Glomerular endothelial cell (primary cell): ENCODE measurements at regions not wholly inside any gene's neighbourhood (a gene's known extent, or its start where the extent isn't known, plus 50 kb on each side); places are given as distances from the start of the nearest gene placed in this dataset.
"Not testable (repeated sequence)": the region's sequence is repeated elsewhere in the genome, so short reads cannot be mapped to it uniquely, and the experiment has no call there.

Experiments used
- DNase-seq: peaks from one replicate; pipeline ENCODE4 v3.0.0-alpha.2; 2011; ENCODE audit warnings: low read depth, low spot score; ENCODE audit errors: extremely low read depth

DNA sequence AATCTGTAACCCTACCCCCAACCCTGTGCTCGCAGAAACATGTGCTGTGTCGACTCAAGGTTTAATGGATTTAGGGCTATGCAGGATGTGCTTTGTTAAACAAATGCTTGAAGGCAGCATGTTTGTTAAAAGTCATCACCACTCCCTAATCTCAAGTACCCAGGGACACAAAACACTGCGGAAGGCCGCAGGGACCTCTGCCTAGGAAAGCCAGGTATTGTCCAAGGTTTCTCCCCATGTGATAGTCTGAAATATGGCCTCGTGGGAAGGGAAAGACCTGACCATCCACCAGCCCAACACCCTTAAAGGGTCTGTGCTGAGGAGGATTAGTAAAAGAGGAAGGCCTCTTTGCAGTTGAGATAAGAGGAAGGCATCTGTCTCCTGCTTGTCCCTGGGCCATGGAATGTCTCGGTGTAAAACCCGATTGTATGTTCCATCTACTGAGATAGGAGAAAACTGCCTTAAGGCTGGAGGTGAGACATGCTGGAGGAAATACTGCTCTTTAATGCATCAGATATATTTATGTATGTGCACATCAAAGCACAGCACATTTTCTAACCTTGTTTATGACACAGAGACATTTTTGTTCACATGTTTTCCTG is 94.4 kb downstream of the LSM3 start:
- DNase-seq = not testable (repeated sequence)

DNA sequence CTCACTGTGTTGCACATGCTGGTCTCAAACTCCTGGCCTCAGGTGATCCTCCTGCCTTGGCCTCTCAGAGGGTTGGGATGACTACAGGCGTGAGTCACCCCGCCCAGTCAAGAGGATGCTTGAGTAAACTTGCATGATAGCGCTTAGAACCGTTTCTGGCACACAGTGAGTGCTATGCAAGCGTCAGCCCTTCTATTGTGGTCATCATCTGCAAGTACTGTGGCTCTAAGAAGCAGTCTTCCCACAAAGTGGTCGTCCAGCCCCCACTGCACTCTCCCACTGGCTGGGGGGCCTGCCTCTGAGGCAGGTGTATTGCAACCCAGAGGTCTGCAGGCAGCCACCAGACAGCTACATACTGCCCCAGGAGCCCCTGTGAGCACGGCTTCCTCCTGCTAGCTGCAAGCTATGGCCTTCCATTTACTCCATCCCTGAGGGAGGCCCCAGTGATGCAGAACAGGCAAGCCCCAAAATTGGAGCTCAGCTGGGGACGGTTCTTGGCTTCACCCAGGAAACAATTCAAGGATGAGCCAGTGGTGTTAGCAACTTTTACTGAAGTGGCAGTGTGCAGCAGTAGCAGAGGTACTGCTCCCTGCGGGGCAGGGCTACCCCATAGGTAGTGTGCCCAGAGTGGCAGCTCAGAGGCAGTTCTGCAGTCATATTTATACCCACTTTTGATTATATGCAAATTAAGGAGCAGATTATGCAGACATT is 95.4 kb downstream of the LSM3 start:
- no peak for DNase-seq

DNA sequence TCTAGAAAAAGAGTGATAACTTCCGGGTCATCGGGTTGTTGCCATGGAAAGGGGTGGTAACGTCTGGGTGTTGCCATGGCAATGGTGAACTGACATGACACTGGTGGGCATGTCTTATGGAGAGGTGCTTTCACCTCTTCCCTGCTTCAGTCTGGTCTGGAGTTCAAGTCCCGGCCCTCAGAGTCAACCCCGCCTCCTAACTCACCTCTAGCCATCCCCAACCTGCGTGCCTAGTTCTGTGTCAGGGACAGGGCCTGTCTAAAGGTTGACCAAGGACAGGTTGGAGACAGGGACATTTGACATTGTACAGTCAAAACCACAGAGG is 96.0 kb downstream of the LSM3 start:
- DNase-seq = no peak

DNA sequence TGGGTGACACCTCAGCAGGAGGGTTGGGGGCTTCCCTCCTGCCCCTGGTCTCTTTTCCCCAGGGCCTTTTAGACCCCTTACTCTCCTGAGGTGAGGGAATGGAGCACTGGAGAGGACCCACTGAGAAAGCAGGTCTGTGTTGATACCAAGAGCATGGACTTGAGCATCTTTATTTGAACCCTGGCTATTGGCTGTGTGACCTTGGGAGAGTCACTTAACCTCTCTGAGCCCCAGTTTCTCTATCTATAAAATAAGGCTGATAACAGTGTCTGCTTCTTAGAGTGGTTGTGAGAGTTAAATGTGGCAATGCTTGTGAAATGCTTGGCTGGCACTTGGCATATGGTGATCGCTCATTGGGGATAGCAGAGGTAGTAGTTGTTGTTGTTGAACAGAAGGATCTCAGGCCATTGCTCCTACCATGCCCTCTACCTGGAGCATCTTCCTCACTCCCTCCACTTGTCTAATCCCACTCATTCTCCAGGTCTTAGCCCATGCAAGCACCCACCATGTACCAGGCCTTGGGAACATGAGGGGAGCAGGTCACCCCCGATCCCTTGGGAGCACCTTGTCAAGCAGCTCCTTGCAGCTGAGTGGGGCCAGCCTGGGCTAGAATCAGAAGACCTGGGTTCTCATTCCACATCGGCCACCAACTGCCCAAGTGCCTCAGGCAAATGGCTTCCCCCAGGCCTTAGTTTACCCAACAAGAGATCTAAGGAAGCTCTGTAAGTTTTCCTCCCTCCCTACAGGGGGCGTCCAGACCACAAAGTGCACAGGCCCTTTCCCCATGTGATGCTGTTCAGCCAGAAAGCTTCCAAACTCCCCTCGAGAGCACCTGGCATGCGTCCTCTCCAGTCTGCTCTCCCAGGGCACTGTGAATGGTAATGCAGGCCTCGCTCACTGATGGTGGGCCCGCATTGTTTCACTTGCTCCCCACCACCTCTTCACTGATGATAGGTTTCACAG is 96.7 kb downstream of the LSM3 start:
- DNase-seq = no peak

DNA sequence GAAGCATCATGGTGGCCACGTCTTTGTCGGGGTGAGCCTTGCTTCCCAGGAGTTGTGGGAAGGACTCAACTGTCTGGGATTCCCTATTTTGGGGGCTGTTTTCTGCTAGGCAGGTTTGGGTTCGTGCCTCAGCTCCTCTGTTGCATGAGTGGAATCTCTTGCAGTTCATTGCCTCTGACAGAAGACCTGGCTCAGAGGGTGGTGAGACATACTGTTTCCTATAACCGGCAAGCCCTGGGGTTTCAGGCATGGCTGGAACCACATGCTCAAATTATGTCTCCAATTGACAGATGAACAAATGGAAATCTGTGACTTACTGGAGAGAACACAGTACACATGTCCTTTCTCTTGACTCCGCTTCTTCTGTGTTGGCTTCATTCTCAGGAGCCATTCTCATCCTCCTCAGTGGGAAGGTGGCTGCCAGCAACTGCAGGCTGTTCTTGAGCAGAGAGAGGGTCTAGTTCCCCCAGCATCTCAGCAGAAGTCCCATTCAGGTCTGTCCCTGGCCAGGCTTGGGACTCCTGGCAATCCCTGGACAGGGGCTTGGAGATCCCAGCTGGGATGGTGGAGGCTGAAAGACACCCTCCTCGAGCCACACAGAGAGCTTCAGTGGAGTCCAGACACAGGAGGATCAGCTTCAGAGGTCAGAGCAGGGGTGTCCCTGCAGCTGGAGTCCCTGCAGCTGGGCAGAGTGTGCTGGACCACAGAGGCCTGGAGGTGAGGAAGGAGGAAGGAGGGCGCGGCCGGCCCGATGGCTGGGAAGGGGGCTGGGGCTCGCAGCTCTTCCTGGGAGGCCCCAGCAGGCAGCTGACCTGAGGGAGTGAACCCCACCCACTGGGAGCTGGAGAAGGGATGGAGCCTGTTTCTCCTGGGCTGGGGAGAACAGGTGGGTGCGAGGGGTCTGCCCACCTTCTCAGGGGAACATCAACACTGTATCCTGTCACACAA is 97.6 kb downstream of the LSM3 start:
- no peak for DNase-seq

DNA sequence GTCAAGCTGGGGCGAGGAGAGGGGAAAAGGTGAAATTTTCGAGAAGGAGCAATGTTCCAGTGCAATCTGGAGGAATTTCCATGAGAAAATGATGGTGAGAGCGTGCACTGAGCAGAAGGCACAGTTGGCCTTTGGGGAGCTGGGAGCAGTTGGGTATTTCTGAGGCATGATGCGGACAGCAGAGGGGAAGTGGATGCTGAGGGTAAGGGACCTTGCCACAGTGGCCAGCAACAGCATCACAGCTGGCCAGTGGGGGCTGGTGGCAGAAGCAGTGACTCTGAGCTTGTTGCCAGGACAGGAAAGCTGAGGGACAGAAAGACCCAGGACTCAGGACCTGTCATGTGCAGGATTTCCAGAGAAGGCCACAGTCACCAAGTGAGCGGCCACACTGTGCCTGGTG is 98.9 kb downstream of the LSM3 start:
- DNase-seq = no peak

DNA sequence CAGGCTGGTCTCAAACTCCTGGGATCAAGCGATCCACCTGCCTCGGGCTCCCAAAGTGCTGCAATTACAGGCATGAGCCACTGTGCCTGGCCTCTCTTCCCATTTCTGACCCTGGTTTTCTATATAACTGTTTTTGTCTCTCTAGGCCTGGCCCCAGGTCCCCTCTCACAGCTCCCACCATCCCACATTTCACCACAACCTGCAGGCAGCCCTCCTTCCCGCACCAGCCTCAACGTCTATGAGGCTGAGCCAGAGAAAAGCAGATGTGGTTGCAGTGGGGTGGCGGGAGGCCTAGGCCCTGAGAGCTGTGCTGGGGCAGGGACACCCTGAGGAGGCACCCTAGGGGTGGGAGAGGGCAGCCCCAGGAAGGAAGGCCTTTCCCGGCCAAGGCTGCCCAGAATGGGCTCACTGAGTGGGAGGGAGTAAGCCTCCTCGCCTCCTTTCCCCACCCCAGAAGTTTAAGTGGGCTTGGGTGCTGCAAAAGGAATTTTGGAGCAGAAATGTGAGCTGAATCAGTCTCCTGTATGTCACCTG is 99.7 kb downstream of the LSM3 start:
- DNase-seq = no peak

DNA sequence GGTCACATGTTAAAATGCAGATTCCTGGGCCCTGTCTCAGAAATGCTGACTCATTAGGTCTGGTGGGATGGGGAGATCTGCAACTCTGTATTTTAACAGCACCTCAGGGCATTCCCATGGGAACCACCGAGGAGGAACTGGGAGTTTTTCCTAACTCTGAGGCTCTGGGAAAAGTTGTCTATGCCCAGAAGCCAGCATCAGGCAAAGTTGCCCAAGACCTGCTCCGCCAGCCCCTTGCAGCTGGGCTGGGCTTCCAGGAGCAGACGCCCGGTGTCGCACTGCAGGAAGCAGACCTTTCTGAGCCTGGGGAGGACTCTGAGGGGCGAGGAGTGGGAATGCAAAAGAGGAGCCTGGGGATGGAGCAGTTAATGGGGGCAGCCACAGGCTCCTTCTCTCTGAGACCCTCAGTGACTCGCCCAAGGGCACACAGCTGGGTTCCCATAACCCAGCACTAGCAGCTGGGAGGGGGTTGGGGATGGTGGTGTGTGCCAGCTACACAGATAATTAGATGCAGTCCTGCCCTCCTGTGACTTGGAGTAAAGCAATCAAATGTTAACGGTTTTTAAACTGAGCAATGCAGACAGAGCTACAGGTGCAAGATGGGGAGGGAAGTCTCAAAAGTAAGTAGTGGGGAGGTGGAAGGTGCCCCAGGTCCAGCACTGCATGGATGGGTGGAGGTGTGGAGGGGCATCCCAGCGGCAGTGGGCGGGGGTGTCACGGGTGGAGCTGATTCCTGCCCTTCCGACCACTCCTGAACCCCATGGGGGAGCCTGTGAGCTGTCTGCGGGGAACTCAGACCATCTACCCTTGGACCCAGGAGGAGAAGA is 100.4 kb downstream of the LSM3 start:
- no peak for DNase-seq

DNA sequence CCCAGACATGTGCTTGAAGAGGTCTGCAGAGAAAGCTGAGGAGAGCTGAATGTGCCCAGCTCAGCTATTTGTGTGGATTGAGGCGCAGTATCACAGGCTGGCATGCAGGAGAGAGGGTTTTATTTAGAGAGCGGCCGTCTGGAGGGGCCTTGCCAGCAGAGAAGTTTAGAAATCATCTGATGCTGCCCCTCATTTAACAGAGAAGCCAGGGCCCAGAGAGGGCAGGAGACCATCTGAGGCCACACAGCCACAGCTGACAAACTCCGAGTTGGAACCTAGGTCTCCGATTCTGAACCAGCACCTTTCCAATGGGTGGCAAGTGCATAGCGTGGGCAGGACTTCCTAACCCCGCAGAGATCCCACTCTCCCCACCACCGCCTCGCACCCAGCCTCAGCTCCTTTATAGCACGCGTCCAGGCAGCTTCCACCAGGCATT is 101.0 kb downstream of the LSM3 start:
- no peak for DNase-seq

DNA sequence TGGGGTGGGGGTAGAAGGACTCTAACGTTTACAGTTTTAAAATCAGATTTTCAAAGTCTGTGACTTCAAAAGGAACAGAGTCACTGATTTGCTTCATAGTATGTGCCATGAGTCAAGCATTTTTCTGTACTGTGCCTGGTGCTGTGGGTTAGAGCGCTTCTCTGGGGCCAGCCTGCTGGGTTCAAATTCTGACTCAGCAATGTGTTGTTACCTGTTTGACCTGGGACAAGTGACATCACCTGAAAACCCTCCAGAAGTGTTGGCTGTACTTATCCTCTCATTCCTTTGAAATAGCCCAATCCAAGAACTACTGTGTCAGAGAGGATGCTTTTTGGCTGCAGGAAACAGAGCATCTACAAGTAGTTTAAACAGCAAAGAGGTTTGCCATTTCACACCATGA is 101.7 kb downstream of the LSM3 start:
- no peak for DNase-seq

DNA sequence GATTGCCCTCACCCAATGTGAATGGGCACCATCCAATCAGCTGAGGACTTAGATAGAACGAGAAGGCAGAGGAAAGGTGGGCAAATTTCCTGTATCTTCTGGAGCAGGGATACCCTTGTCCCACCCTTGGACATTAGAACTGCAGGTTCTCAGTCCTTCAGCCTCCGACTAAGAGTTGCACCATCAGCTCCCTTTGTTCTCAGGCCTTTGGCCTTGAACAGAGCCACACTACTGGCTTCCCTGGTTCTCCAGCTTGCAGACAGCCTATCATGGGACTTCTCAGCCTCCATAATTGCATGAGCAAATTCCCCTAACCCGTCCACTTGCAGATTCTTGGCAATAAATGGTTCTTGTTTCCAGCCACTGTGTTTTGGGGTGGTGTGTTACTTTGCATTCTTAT is 102.4 kb downstream of the LSM3 start:
- no peak for DNase-seq

DNA sequence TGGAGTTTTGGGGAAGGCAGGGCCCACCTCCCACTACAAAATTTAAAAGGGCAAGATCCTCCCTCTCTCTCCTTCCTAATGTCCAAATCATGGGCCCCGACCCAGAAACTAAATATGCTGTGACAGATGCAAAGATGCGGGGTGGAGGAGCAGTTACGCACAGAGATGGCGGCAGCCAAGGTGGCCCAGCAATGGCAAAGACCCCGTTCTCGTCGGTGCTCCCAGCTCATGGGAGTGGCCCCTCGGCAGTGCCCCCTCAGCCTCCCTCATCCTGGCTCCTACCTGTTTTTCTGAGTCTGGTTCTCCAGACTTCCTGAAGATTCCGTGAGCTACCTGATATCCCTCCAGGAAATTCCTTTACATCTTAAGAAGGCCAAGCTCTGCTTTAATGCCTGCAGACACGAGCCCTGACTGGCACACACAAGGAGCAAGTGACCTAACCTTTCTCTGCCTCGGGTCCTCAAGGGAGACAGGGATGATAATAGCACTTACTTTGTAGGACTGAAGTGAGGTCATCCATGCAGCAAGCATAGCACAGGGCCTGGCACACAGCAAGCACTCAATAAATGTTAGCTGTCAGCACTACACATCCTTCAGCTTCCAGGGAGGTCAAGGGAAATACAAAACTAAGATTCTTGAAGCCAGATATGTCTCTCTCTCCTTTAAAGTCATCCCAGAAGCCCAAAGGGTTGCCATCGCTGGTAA is 103.5 kb downstream of the LSM3 start:
- no peak for DNase-seq

DNA sequence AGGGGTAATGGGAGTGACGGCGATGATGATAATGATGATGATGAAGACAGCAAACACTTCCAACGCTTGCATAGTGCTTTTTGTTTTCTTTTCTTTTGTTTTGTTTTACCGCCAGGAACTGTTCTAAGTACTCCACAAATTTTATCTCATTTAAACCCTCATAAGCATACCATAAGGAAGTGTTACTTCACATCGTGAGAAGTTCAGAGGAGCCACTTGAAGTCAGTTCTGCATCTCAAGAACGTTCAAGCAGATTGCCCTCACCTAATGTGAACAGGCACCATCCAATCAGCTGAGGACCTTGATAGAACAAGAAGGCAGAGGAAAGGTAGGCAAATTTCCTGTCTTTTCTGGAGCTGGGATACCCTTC is 104.1 kb downstream of the LSM3 start:
- DNase-seq = no peak

DNA sequence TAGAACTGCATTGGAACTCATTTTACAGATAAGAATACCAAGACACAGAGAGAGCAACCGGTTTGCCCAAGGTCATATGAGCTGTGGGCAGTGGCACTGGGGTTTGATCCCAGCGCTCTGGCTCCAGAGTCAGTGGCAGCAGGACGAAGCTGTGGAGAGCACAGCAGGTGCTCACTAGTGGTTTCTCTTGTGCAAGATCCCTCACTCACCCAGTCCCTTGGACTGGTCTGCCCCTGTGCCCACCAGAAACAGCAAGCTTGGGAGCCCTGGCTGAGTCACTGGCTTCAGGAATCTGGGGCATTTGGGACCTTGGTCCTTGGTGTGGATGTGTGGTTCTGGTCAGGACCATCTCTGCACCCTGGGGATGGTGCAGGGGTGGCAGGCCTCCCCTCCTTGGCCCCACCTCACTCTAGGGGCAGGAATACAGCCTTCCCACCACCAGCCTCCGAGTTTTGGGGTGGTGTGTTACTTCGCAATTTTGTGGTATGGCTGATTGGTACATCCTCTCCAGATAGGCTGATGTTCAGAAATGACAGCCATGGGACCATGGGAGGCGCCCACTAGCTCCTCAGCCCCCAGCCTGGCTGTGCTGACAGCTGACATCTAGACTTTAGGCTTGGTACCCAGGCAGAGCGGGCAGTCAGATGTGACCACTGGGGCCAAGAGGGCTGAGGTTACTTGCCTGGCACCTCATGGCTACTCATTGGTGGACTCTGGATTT is 104.6 kb downstream of the LSM3 start:
- no peak for DNase-seq

DNA sequence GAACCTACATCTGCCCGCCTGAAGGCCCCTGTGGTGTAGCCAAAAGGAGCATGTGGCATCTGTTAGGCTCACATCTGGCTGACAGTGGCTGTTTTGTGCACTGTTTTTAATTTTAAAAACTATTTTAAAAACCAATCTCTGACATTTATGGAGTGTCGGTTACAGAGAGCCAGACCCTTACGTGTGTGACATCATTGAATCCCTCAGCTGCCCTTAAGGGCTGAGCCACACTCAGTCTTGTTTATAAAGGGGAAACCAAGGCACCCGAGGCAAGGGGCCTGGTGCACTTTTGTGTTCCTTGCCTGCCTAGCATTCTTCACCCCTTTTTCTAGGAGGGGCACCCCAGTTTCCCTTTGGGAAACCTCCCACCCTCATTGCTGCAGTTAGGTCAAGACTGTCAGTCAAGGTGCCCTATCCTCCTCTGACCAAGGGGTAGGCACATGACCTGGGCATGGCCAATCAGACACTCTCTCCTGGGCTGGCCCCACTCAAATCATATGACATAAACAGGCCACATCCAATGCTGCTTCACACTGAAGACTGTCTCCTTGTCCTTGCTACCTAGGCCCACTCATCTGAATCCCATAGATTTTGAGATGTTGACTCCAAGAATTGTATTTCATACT is 105.3 kb downstream of the LSM3 start:
- DNase-seq = no peak

DNA sequence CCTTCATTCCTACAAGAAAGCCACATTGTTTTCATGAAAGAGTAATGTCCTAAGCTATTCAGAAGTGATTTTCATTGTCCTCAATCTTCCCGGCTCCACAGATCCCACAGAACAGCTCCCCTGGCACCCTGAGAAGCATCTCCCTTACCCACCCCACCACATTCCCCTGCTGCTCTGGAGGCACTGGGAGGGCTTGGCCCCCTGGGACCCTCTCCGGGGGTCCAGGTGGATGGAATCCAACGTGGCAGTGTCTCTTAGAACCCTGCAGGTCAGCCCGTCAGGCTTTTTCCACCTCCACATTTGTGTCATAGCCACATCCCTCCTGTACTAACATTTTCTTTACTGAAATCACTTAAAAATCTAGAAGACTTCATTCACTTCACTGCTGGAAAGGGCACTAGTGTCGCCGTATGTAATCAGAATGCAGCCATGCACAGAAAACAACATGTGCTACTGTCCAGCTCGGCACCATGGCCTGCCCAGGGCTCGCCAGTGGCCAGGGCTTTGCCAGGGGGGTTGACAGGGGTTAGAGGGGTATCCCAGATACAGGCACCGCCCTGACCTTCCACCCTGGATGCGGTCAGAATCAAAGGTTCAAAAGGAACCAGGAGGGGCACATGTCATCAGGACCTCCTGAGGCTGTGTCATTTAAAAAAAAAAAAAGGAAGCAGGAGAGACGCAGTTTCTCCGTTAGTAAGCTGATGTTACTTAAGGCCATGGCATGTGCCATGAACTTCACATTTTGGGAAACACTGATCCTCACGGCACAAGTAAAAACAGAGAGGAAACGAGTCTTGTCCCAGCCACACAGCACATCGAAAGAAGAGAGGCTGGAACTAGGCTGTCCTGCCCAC is 106.3 kb downstream of the LSM3 start:
- DNase-seq = no peak

DNA sequence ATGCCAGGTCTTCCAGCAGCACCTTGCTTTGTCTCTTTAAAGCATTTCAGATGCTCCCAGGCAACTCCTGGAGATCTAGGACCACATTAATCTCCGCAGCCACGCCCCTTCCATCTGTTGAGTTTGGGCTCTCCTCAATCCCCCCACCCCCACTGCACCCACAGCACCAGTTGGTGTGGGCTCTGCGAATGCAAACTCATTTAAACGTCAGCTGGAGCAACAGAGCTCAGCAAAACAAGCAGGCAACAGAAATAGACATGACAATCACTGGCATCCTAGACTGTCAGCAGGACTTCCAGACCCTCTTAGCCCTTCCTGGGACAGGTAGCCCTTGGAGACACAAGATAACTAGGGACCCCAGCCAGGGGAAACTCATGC is 106.9 kb downstream of the LSM3 start:
- no peak for DNase-seq
